ENCODE measurements at regions not wholly inside any gene's neighbourhood (a gene's known extent, or its start where the extent isn't known, plus 50 kb on each side); places are given as distances from the start of the nearest gene placed in this dataset.
"Not testable (repeated sequence)": the region's sequence is repeated elsewhere in the genome, so short reads cannot be mapped to it uniquely, and the experiment has no call there.

GRCh38 chr22:17318817-17319216 lies 50.4 kb upstream of the CECR2 start:
- H3K9me3 ChIP-seq (ENCODE audit: low read length) = no peaks in the 10 kb centered on the region
- peaks cover 2% of the 10 kb centered on the region for H3K27me3 ChIP-seq (ENCODE audit: insufficient read depth, low read length)
- H2AFZ ChIP-seq (ENCODE audit: low read depth, low read length) = no peak overlapping the region
- H3K36me3 ChIP-seq (ENCODE audit: insufficient read depth, low read length) = no peaks in the 10 kb centered on the region
- peaks cover 13% of the 10 kb centered on the region for H3K4me1 ChIP-seq (ENCODE audit: insufficient read depth, low read length)
- H3K4me3 ChIP-seq (ENCODE audit: low read length) = no peak overlapping the region

GRCh38 chr22:17315310-17315709 lies 54.0 kb upstream of the CECR2 start:
- Histone ChIP-seq H3K27me3 (ENCODE audit: insufficient read depth, low read length) (peaks cover 2% of the 10 kb centered on the region), H2AFZ (ENCODE audit: low read depth, low read length) (no peak overlapping the region), H3K4me3 (ENCODE audit: low read length) (no peak overlapping the region), H3K36me3 (ENCODE audit: insufficient read depth, low read length) (no peaks in the 10 kb centered on the region), H3K9me3 (ENCODE audit: low read length) (no peaks in the 10 kb centered on the region), H3K4me1 (ENCODE audit: insufficient read depth, low read length) (peaks cover 13% of the 10 kb centered on the region)

DNA sequence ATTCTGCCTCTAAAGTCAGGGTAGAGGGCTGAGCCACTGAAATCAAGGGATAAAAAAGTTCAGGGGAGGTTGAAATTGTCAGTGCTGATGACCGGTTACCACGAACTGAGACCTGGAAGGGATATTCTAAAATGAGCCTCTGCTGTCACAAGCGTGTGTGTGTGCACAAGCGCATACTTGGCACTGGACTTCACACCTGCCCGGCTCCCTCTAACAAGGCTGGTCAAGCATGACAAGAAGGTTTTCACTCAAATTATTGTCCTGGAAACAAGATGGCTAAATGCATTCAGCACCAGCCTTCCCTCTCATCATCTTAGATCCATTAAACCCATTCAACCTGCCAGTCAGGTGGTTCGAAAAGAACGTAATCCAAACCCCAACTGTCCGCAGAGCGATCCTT lies 54.8 kb upstream of the CECR2 start:
- Histone ChIP-seq H3K27me3 (ENCODE audit: insufficient read depth, low read length) (peaks cover 2% of the 10 kb centered on the region), H2AFZ (ENCODE audit: low read depth, low read length) (no peak overlapping the region), H3K4me1 (ENCODE audit: insufficient read depth, low read length) (peaks cover 6% of the 10 kb centered on the region), H3K36me3 (ENCODE audit: insufficient read depth, low read length) (no peaks in the 10 kb centered on the region), H3K4me3 (ENCODE audit: low read length) (no peak overlapping the region), H3K9me3 (ENCODE audit: low read length) (no peaks in the 10 kb centered on the region)

DNA sequence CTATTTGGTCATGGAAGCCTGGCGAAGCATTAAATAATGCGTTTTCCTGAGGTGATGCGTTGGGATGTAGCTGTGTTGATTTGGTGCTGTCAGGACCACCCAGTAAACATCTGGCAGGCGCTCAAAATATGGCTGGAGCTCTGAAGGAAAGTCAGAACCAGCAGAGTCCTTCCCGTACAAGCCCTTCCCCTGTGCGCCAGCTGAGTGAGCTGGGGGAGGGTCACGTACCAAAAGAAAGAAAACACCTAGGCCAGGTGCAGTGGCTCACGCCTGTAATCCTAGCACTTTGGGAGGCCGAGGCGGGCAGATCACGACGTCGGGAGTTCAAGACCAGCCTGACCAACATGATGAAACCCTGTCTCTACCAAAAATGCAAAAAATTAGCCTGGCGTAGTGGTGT lies 55.6 kb upstream of the CECR2 start:
- no peak overlapping the region for H2AFZ ChIP-seq (ENCODE audit: low read depth, low read length)
- no peaks in the 10 kb centered on the region for H3K9me3 ChIP-seq (ENCODE audit: low read length)
- no peaks in the 10 kb centered on the region for H3K36me3 ChIP-seq (ENCODE audit: insufficient read depth, low read length)
- H3K4me1 ChIP-seq (ENCODE audit: insufficient read depth, low read length) = no peaks in the 10 kb centered on the region
- peaks cover 2% of the 10 kb centered on the region for H3K27me3 ChIP-seq (ENCODE audit: insufficient read depth, low read length)
- no peak overlapping the region for H3K4me3 ChIP-seq (ENCODE audit: low read length)

DNA sequence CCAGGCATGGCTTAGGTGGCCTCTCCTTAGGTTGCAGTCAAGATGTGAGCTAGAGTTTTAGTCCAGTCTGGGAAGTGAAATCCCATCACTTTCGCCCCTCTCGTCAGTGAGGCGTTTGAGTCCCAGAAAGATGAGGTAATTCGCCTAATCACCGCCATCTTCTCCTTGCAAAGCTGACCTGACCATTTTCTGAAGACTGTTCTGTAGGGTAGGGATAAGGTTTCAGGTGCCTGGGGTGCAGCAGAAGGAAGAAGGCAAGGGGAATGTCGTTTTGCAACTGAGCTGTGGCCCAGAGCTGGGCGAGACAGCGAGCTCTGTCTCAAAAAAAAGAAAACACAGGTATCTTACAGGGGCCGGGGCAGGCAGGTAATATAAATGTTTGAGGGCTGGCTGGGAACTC lies 61.7 kb upstream of the CECR2 start:
- Histone ChIP-seq H3K27me3 (ENCODE audit: insufficient read depth, low read length) (no peaks in the 10 kb centered on the region), H2AFZ (ENCODE audit: low read depth, low read length) (no peak overlapping the region), H3K4me1 (ENCODE audit: insufficient read depth, low read length) (no peaks in the 10 kb centered on the region), H3K36me3 (ENCODE audit: insufficient read depth, low read length) (no peaks in the 10 kb centered on the region), H3K4me3 (ENCODE audit: low read length) (no peak overlapping the region), H3K9me3 (ENCODE audit: low read length) (no peaks in the 10 kb centered on the region)

- Histone ChIP-seq H2AFZ (ENCODE audit: low read depth, low read length) (no peak overlapping the region), H3K4me3 (ENCODE audit: low read length) (no peak overlapping the region), H3K4me1 (ENCODE audit: insufficient read depth, low read length) (no peaks in the 10 kb centered on the region), H3K27me3 (ENCODE audit: insufficient read depth, low read length) (no peaks in the 10 kb centered on the region), H3K36me3 (ENCODE audit: insufficient read depth, low read length) (no peaks in the 10 kb centered on the region), H3K9me3 (ENCODE audit: low read length) (no peaks in the 10 kb centered on the region)
These were observed 64.2 kb upstream of the CECR2 start for GRCh38 chr22:17305076-17305475.

- Histone ChIP-seq H3K9me3 (ENCODE audit: low read length) (peaks cover 4% of the 10 kb centered on the region), H3K4me3 (ENCODE audit: low read length) (no peak overlapping the region), H3K4me1 (ENCODE audit: insufficient read depth, low read length) (no peaks in the 10 kb centered on the region)
These were observed 65.2 kb upstream of the CECR2 start for GRCh38 chr22:17303840-17304779.

DNA sequence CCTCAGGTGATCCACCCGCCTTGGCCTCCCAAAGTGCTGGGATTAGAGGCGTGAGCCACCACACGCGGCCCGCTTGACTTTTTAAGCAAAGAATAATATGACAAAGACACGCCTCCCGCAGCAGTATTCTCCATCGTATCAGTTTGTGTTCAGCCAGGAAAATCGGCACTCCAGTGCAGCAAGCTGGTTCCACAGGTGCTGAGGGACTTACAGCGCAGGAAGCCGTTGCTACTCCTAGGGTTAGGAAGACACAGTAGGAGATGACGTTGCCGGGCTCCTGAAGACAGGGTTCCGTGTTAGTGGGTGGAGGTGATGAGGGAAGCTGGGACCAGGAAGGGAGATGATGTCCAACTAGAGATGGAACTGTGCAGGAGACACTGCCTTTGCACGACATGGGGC lies 65.8 kb upstream of the CECR2 start:
- H3K36me3 ChIP-seq (ENCODE audit: insufficient read depth, low read length) = no peaks in the 10 kb centered on the region
- H2AFZ ChIP-seq (ENCODE audit: low read depth, low read length) = no peak overlapping the region
- H3K4me1 ChIP-seq (ENCODE audit: insufficient read depth, low read length) = no peaks in the 10 kb centered on the region
- H3K27me3 ChIP-seq (ENCODE audit: insufficient read depth, low read length) = no peaks in the 10 kb centered on the region
- H3K9me3 ChIP-seq (ENCODE audit: low read length) = peaks cover 4% of the 10 kb centered on the region
- H3K4me3 ChIP-seq (ENCODE audit: low read length) = no peak overlapping the region

More at GRCh38 chr22:17303840-17304779, 65.2 kb upstream of the CECR2 start:
- Histone ChIP-seq H3K36me3 (ENCODE audit: insufficient read depth, low read length) (no peaks in the 10 kb centered on the region), H2AFZ (ENCODE audit: low read depth, low read length) (no peak overlapping the region), H3K27me3 (ENCODE audit: insufficient read depth, low read length) (no peaks in the 10 kb centered on the region)

- Histone ChIP-seq H3K27me3 (ENCODE audit: insufficient read depth, low read length) (no peaks in the 10 kb centered on the region), H2AFZ (ENCODE audit: low read depth, low read length) (no peak overlapping the region), H3K4me3 (ENCODE audit: low read length) (no peak overlapping the region), H3K4me1 (ENCODE audit: insufficient read depth, low read length) (no peaks in the 10 kb centered on the region), H3K36me3 (ENCODE audit: insufficient read depth, low read length) (no peaks in the 10 kb centered on the region), H3K9me3 (ENCODE audit: low read length) (peaks cover 4% of the 10 kb centered on the region)
These were observed 66.6 kb upstream of the CECR2 start for GRCh38 chr22:17302616-17303015.

DNA sequence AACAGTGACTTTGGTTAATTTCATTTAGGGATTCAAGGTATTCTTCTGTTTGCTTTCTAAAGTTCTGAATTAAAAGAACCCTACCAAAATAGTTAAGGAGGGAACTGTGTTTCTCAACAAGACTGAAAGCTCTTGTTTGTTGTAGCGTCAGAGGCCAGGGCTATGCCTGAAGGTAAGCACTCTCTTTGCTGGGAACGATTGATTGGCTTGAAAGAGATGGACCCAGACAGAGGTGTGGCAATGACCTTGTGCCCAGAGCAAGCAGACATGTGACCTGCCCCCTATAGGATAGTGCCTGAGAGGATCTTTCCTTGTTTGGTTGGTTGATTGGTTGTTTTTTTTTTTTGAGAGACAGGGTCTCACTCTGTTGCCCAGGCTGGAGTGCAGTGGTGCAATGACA lies 68.3 kb upstream of the CECR2 start:
- no peak overlapping the region for H3K4me3 ChIP-seq (ENCODE audit: low read length)
- H3K27me3 ChIP-seq (ENCODE audit: insufficient read depth, low read length) = no peaks in the 10 kb centered on the region
- H3K9me3 ChIP-seq (ENCODE audit: low read length) = peaks cover 4% of the 10 kb centered on the region
- H3K36me3 ChIP-seq (ENCODE audit: insufficient read depth, low read length) = no peaks in the 10 kb centered on the region
- H2AFZ ChIP-seq (ENCODE audit: low read depth, low read length) = no peak overlapping the region
- H3K4me1 ChIP-seq (ENCODE audit: insufficient read depth, low read length) = no peaks in the 10 kb centered on the region

GRCh38 chr22:17298805-17299502 lies 70.3 kb upstream of the CECR2 start:
- not testable (repeated sequence) for H3K9me3 ChIP-seq (ENCODE audit: low read length); H3K27me3 ChIP-seq (ENCODE audit: insufficient read depth, low read length); H3K4me1 ChIP-seq (ENCODE audit: insufficient read depth, low read length); H2AFZ ChIP-seq (ENCODE audit: low read depth, low read length); H3K36me3 ChIP-seq (ENCODE audit: insufficient read depth, low read length); H3K4me3 ChIP-seq (ENCODE audit: low read length)

GRCh38 chr22:17285656-17286055 lies 66.4 kb upstream of the ADA2 start:
- Histone ChIP-seq H3K4me3 (ENCODE audit: low read length) (no peak overlapping the region), H3K36me3 (ENCODE audit: insufficient read depth, low read length) (no peaks in the 10 kb centered on the region), H3K27me3 (ENCODE audit: insufficient read depth, low read length) (peaks cover 3% of the 10 kb centered on the region), H3K4me1 (ENCODE audit: insufficient read depth, low read length) (no peaks in the 10 kb centered on the region), H2AFZ (ENCODE audit: low read depth, low read length) (no peak overlapping the region), H3K9me3 (ENCODE audit: low read length) (no peaks in the 10 kb centered on the region)

GRCh38 chr22:17284888-17285287 lies 65.7 kb upstream of the ADA2 start:
- Histone ChIP-seq H3K36me3 (ENCODE audit: insufficient read depth, low read length) (no peaks in the 10 kb centered on the region), H3K4me1 (ENCODE audit: insufficient read depth, low read length) (no peaks in the 10 kb centered on the region), H3K4me3 (ENCODE audit: low read length) (no peak overlapping the region), H2AFZ (ENCODE audit: low read depth, low read length) (no peak overlapping the region), H3K9me3 (ENCODE audit: low read length) (no peaks in the 10 kb centered on the region), H3K27me3 (ENCODE audit: insufficient read depth, low read length) (peaks cover 3% of the 10 kb centered on the region)

Data from neuron (in vitro differentiated cells).